ENCODE measurements at regions not wholly inside any gene's neighbourhood (a gene's known extent, or its start where the extent isn't known, plus 50 kb on each side); places are given as distances from the start of the nearest gene placed in this dataset.

GRCh38 chr9:119559986-119560385 lies 190.8 kb upstream of the BRINP1 start:
- TF ChIP-seq CTCF (IDR thresholded peaks at IDR 0.05 in 2 of 3, conservative IDR thresholded peaks at IDR 0.05 in 1 of 3; ENCODE audit: borderline replicate concordance in 1 of 3, insufficient read depth in 1 of 3, low read depth in 2 of 3, low read length in 2 of 3) (no peak), RAD21 (IDR thresholded peaks at IDR 0.05; ENCODE audit: low read depth) (no peak), EZH2 (IDR thresholded peaks at IDR 0.05) (no peak), ZFX (IDR thresholded peaks at IDR 0.05) (no peak), SIN3A (IDR thresholded peaks at IDR 0.05; ENCODE audit: low read depth) (no peak), REST (IDR thresholded peaks at IDR 0.05; ENCODE audit: low read depth) (no peak), POLR2AphosphoS5 (IDR thresholded peaks at IDR 0.05; ENCODE audit: low read depth, low read length) (no peak), CEBPB (IDR thresholded peaks at IDR 0.05; ENCODE audit: low read depth) (no peak), SP1 (IDR thresholded peaks at IDR 0.05; ENCODE audit: low read depth) (no peak), POLR2A (IDR thresholded peaks at IDR 0.05; ENCODE audit: borderline replicate concordance, extremely low read depth, insufficient read depth, insufficient read length) (no peak), ZNF274 (IDR thresholded peaks at IDR 0.05; ENCODE audit: low read depth, low read length) (no peak), EZH2phosphoT487 (IDR thresholded peaks at IDR 0.05; ENCODE audit: borderline replicate concordance) (no peak), FOSL1 (IDR thresholded peaks at IDR 0.05; ENCODE audit: low read depth) (no peak), EGR1 (IDR thresholded peaks at IDR 0.05; ENCODE audit: low read depth) (no peak)

Measured in HCT116 (cell line).